Neuronal stem cell (in vitro differentiated cells): ENCODE measurements at regions not wholly inside any gene's neighbourhood (a gene's known extent, or its start where the extent isn't known, plus 50 kb on each side); places are given as distances from the start of the nearest gene placed in this dataset.

ENCODE experiments used
- DNase-seq: peaks from one replicate; pipeline ENCODE4 v3.0.0-alpha.2; 2013; ENCODE audit warnings: low spot score
- H2AFZ ChIP-seq: one replicate; pipeline ENCODE4 v1.6.1; 2013; ENCODE audit warnings: mild to moderate bottlenecking, low read length, inconsistent platforms
- H2AK5ac ChIP-seq: 2 replicates; pipeline ENCODE4 v1.6.1; 2013; ENCODE audit warnings: low read depth, mild to moderate bottlenecking, inconsistent platforms, low read length, moderate library complexity, mixed read lengths
- H2BK120ac ChIP-seq: 2 replicates; pipeline ENCODE4 v1.6.1; 2013; ENCODE audit warnings: low read depth, mild to moderate bottlenecking, inconsistent platforms, low read length, moderate library complexity, mixed read lengths
- H2BK12ac ChIP-seq: one replicate; pipeline ENCODE4 v1.6.1; 2013; ENCODE audit warnings: low read length, inconsistent platforms
- H2BK15ac ChIP-seq: 2 replicates; pipeline ENCODE4 v1.6.1; 2013; ENCODE audit warnings: mild to moderate bottlenecking, low read length, inconsistent platforms, mixed read lengths
- H2BK5ac ChIP-seq: one replicate; pipeline ENCODE4 v1.6.1; 2013; ENCODE audit warnings: inconsistent platforms, mild to moderate bottlenecking, low read length, moderate library complexity
- H3K14ac ChIP-seq: one replicate; pipeline ENCODE4 v1.6.1; 2013; ENCODE audit warnings: low read length, inconsistent platforms
- H3K18ac ChIP-seq: 2 replicates; pipeline ENCODE4 v1.6.1; 2013; ENCODE audit warnings: low read length, inconsistent platforms
- H3K23ac ChIP-seq: 2 replicates; pipeline ENCODE4 v1.6.1; 2013; ENCODE audit warnings: low read depth, mild to moderate bottlenecking, mixed read lengths, low read length, inconsistent platforms; ENCODE audit not compliant: poor library complexity
- H3K27ac ChIP-seq: replicated peaks from 3 replicates; pipeline ENCODE4 v1.5.1; 2013; ENCODE audit warnings: low read length, inconsistent platforms
- H3K27me3 ChIP-seq, 3 experiments: 2 replicates each; pipeline ENCODE4 v1.6.1; 2013; ENCODE audit warnings: low read length in 3 of 3, mild to moderate bottlenecking in 2 of 3, inconsistent platforms in 1 of 3, low read depth in 1 of 3, mixed read lengths in 1 of 3, moderate library complexity in 1 of 3; ENCODE audit not compliant: control insufficient read depth in 3 of 3, insufficient read depth in 3 of 3
- H3K36me3 ChIP-seq, 2 donors: replicated peaks in 1 of 2; 2 replicates each; pipeline ENCODE4 v1.6.1; 2013; ENCODE audit warnings: low read length in 2 of 2; ENCODE audit not compliant: control insufficient read depth in 2 of 2, insufficient read depth in 2 of 2
- H3K4ac ChIP-seq: 2 replicates; pipeline ENCODE4 v1.6.1; 2013; ENCODE audit warnings: inconsistent platforms, mild to moderate bottlenecking, low read length, moderate library complexity
- H3K4me1 ChIP-seq, 2 donors: 1 replicate in 1 of 2; 2 replicates in 1 of 2; pipeline ENCODE4 v1.6.1; 2013; ENCODE audit warnings: low read length in 2 of 2, low read depth in 1 of 2; ENCODE audit not compliant: control insufficient read depth in 2 of 2, insufficient read depth in 1 of 2
- H3K4me2 ChIP-seq: one replicate; pipeline ENCODE4 v1.6.1; 2013; ENCODE audit warnings: mild to moderate bottlenecking, low read length, inconsistent platforms; ENCODE audit not compliant: insufficient read depth, poor library complexity, severe bottlenecking
- H3K4me3 ChIP-seq, 2 donors: 2 replicates each; pipeline ENCODE4 v1.5.1; 2013; ENCODE audit warnings: low read length in 2 of 2, mild to moderate bottlenecking in 2 of 2, inconsistent platforms in 1 of 2, moderate library complexity in 1 of 2
- H3K79me1 ChIP-seq: one replicate; pipeline ENCODE4 v1.6.1; 2013; ENCODE audit warnings: low read depth, mild to moderate bottlenecking, inconsistent platforms, low read length, moderate library complexity
- H3K9ac ChIP-seq: one replicate; pipeline ENCODE4 v1.6.1; 2013; ENCODE audit warnings: mild to moderate bottlenecking, low read depth, low read length, inconsistent platforms; ENCODE audit not compliant: poor library complexity
- H3K9me3 ChIP-seq, 2 donors: replicated peaks in 1 of 2; 2 replicates each; pipeline versions ENCODE3 to v1.6.1; 2013; ENCODE audit warnings: low read length in 2 of 2, mild to moderate bottlenecking in 2 of 2, inconsistent platforms in 1 of 2, low read depth in 1 of 2, mixed read lengths in 1 of 2, moderate library complexity in 1 of 2; ENCODE audit not compliant: control insufficient read depth in 2 of 2, insufficient read depth in 1 of 2
- H4K8ac ChIP-seq: one replicate; pipeline ENCODE4 v1.6.1; 2013; ENCODE audit warnings: low read depth, mild to moderate bottlenecking, inconsistent platforms, low read length, moderate library complexity
- H4K91ac ChIP-seq: one replicate; pipeline ENCODE4 v1.6.1; 2013; ENCODE audit warnings: low read length, low read depth, mild to moderate bottlenecking, inconsistent platforms; ENCODE audit not compliant: poor library complexity
- WGBS, 2 donors: extraction: QIAGEN DNeasy Blood & Tissue Kit; methylation state at CpG; one replicate each; pipeline ENCODE4 v1.1.7; 2013; ENCODE audit warnings: missing lambda C conversion rate in 2 of 2, mixed read lengths in 1 of 2; ENCODE audit not compliant: insufficient read length in 2 of 2, insufficient replicate concordance in 1 of 2; ENCODE audit errors: extremely low coverage in 2 of 2; 5-methylcytosine and 5-hydroxymethylcytosine counted together

- H3K27me3 ChIP-seq, result no peaks in the 10 kb centered on the region
- no peak overlapping the region for H2BK120ac ChIP-seq
- WGBS, 2 donors, result no CpG with 5 or more reads among the region's 8 CpGs
- H3K4me2 ChIP-seq, result no peak overlapping the region
- H3K14ac ChIP-seq, result no peak overlapping the region
- DNase-seq, result no peak
- no peak overlapping the region for H3K27ac ChIP-seq
- no peak overlapping the region for H4K91ac ChIP-seq
- no peak overlapping the region for H2BK5ac ChIP-seq
- H2BK15ac ChIP-seq, result no peak overlapping the region
- H3K23ac ChIP-seq, result no peak overlapping the region
- no peaks in the 10 kb centered on the region for H3K4me1 ChIP-seq
- peaks cover 0 to 11% of the 10 kb centered on the region in 2 donors for H3K9me3 ChIP-seq
- H4K8ac ChIP-seq, result no peak overlapping the region
- H2AK5ac ChIP-seq, result no peak overlapping the region
- no peaks in the 10 kb centered on the region for H3K79me1 ChIP-seq
- no peak overlapping the region for H2BK12ac ChIP-seq
- no peak overlapping the region for H3K4ac ChIP-seq
- H2AFZ ChIP-seq, result no peak overlapping the region
- H3K18ac ChIP-seq, result no peak overlapping the region
- H3K9ac ChIP-seq, result no peak overlapping the region
- H3K36me3 ChIP-seq, result peaks cover 49 to 100% of the 10 kb centered on the region in 2 donors
- no peak overlapping the region for H3K4me3 ChIP-seq
Measured at GRCh38 chr2:120979921-120980320, 244.3 kb downstream of the GLI2 start.

- no CpG with 5 or more reads among the region's 4 CpGs for WGBS, 2 donors
- no peak overlapping the region for H2AFZ ChIP-seq
Measured at GRCh38 chr2:120981443-120981842, 245.8 kb downstream of the GLI2 start.

DNA sequence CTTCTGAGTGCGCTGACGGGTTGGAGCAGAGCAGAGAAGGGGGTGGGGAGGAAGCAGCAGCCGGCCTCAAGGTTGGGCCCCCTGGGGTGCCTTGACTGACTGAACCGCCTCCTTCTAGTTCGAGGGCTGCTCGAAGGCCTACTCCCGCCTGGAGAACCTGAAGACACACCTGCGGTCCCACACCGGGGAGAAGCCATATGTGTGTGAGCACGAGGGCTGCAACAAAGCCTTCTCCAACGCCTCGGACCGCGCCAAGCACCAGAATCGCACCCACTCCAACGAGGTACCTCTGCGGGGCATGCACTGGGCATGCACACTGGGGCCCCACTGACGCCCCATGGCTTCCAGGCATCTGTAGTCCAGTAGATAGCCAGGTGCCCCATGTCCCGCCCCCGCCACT, 246.9 kb downstream of the GLI2 start:
- H2BK120ac ChIP-seq, result no peak overlapping the region
- no peak overlapping the region for H2BK12ac ChIP-seq
- H3K23ac ChIP-seq, result no peak overlapping the region
- no peak overlapping the region for H2BK5ac ChIP-seq
- no peaks in the 10 kb centered on the region for H3K4me1 ChIP-seq
- H3K14ac ChIP-seq, result no peak overlapping the region
- H2AFZ ChIP-seq, result no peak overlapping the region
- no peak for DNase-seq
- H4K8ac ChIP-seq, result no peak overlapping the region
- peaks cover 5 to 11% of the 10 kb centered on the region in 2 donors for H3K9me3 ChIP-seq
- H4K91ac ChIP-seq, result no peak overlapping the region
- H3K9ac ChIP-seq, result no peak overlapping the region
- no peak overlapping the region for H3K4ac ChIP-seq
- no peak overlapping the region for H3K18ac ChIP-seq
- H2BK15ac ChIP-seq, result no peak overlapping the region
- H3K4me2 ChIP-seq, result no peak overlapping the region
- WGBS, 2 donors, result no CpG with 5 or more reads among the region's 20 CpGs
- no peak overlapping the region for H2AK5ac ChIP-seq
- H3K4me3 ChIP-seq, result no peak overlapping the region
- no peak overlapping the region for H3K27ac ChIP-seq
- peaks cover 3% of the 10 kb centered on the region for H3K79me1 ChIP-seq
- H3K36me3 ChIP-seq, result peaks cover 61 to 100% of the 10 kb centered on the region in 2 donors
- H3K27me3 ChIP-seq, result no peaks in the 10 kb centered on the region

More at GRCh38 chr2:120981443-120981842, 245.8 kb downstream of the GLI2 start:
- no peak for DNase-seq
- H3K4me1 ChIP-seq, result no peaks in the 10 kb centered on the region
- no peak overlapping the region for H2BK12ac ChIP-seq
- no peak overlapping the region for H3K18ac ChIP-seq
- H2BK5ac ChIP-seq, result no peak overlapping the region
- H4K8ac ChIP-seq, result no peak overlapping the region
- no peak overlapping the region for H3K4ac ChIP-seq
- no peak overlapping the region for H3K14ac ChIP-seq
- no peak overlapping the region for H3K4me3 ChIP-seq
- H2BK15ac ChIP-seq, result no peak overlapping the region
- no peak overlapping the region for H3K23ac ChIP-seq
- H3K79me1 ChIP-seq, result peaks cover 3% of the 10 kb centered on the region
- H2BK120ac ChIP-seq, result no peak overlapping the region
- peaks cover 52 to 100% of the 10 kb centered on the region in 2 donors for H3K36me3 ChIP-seq
- no peak overlapping the region for H2AK5ac ChIP-seq
- no peak overlapping the region for H3K4me2 ChIP-seq
- H3K27ac ChIP-seq, result no peak overlapping the region
- H3K27me3 ChIP-seq, result no peaks in the 10 kb centered on the region
- H3K9ac ChIP-seq, result no peak overlapping the region
- peaks cover 0 to 11% of the 10 kb centered on the region in 2 donors for H3K9me3 ChIP-seq
- no peak overlapping the region for H4K91ac ChIP-seq

DNA sequence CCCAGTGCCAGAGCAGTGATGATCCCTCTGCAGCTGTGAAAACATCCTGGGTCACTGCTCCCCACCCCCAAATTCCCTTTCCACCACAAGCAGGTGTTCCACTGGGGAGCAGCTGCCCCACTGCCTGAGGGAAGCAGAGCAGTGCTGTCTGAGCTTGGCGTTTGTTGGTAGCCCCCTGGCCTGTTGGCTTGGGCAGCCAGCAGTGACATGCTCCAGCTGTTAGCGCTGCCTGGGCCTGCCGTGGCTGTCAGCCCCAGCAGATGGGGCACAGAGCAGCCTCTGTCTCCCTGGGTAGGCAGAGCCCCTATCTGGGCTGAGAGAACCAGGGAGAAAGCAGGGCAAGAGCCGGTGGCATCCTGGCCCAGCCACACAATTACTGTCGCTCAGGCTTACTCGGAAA, 247.7 kb downstream of the GLI2 start:
- no peak overlapping the region for H2AK5ac ChIP-seq
- no peaks in the 10 kb centered on the region for H3K27me3 ChIP-seq
- no peak overlapping the region for H3K4ac ChIP-seq
- H3K18ac ChIP-seq, result no peak overlapping the region
- H3K14ac ChIP-seq, result no peak overlapping the region
- H3K4me2 ChIP-seq, result no peak overlapping the region
- no peak overlapping the region for H2BK15ac ChIP-seq
- no peak overlapping the region for H2BK120ac ChIP-seq
- H3K27ac ChIP-seq, result no peak overlapping the region
- no peak overlapping the region for H4K91ac ChIP-seq
- no CpG with 5 or more reads among the region's 6 CpGs for WGBS, 2 donors
- peaks cover 59 to 97% of the 10 kb centered on the region in 2 donors for H3K36me3 ChIP-seq
- H4K8ac ChIP-seq, result no peak overlapping the region
- no peaks in the 10 kb centered on the region for H3K4me1 ChIP-seq
- peaks cover 5 to 11% of the 10 kb centered on the region in 2 donors for H3K9me3 ChIP-seq
- H2BK5ac ChIP-seq, result no peak overlapping the region
- H3K79me1 ChIP-seq, result peaks cover 3% of the 10 kb centered on the region
- no peak overlapping the region for H3K23ac ChIP-seq
- H3K9ac ChIP-seq, result no peak overlapping the region
- H2BK12ac ChIP-seq, result no peak overlapping the region
- H2AFZ ChIP-seq, result no peak overlapping the region
- H3K4me3 ChIP-seq, result no peak overlapping the region
- no peak for DNase-seq
